OCI-LY3 (cell line): ENCODE measurements at regions not wholly inside any gene's neighbourhood (a gene's known extent, or its start where the extent isn't known, plus 50 kb on each side); places are given as distances from the start of the nearest gene placed in this dataset.
"Not testable (repeated sequence)": the region's sequence is repeated elsewhere in the genome, so short reads cannot be mapped to it uniquely, and the experiment has no call there.

Experiments used
- EZH2phosphoT487 ChIP-seq: fragments of 200-600 bp; shearing (Covaris generic); IDR thresholded peaks from 2 replicates; pipeline ENCODE4 v1.6.1; 2018; ENCODE audit warnings: antibody characterized with exemption, mixed run types, low read depth
- TF ChIP-seq, protein P1 (sequence below): fragments of 200-600, 300-600 bp; sonication (generic); IDR thresholded peaks from 2 replicates; pipeline ENCODE4 v1.5.1; 2014; ENCODE audit warnings: antibody characterized with exemption, low read length, low read depth

DNA sequence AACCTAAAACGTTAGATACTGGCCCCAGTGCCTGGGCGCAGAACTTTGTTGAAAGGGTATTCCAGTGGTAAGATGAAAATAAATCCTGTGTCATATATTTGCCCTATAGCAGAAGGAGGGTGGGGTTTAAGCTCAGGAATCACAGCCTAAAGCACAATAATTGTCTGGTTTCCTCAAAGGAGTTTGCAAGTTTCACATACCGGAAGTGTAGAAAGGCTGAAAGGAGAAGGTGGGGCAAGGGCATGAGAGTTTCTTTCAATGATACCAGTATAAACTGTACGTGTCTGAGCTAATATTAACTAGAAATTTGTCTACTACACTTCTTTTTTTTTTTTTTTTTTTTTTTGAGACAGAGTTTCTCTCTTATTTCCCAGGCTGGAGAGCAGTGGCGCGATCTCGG is 147.9 kb upstream of the WWC1 start:
- TF ChIP-seq, protein P1, sequence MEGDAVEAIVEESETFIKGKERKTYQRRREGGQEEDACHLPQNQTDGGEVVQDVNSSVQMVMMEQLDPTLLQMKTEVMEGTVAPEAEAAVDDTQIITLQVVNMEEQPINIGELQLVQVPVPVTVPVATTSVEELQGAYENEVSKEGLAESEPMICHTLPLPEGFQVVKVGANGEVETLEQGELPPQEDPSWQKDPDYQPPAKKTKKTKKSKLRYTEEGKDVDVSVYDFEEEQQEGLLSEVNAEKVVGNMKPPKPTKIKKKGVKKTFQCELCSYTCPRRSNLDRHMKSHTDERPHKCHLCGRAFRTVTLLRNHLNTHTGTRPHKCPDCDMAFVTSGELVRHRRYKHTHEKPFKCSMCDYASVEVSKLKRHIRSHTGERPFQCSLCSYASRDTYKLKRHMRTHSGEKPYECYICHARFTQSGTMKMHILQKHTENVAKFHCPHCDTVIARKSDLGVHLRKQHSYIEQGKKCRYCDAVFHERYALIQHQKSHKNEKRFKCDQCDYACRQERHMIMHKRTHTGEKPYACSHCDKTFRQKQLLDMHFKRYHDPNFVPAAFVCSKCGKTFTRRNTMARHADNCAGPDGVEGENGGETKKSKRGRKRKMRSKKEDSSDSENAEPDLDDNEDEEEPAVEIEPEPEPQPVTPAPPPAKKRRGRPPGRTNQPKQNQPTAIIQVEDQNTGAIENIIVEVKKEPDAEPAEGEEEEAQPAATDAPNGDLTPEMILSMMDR: not testable (repeated sequence)
- not testable (repeated sequence) for TF ChIP-seq EZH2phosphoT487
